GM18907 (cell line): ENCODE measurements at regions not wholly inside any gene's neighbourhood (a gene's known extent, or its start where the extent isn't known, plus 50 kb on each side); places are given as distances from the start of the nearest gene placed in this dataset.
"Not testable (repeated sequence)": the region's sequence is repeated elsewhere in the genome, so short reads cannot be mapped to it uniquely, and the experiment has no call there.

Experiments
- ATAC-seq: cut with Tn5 transposase; IDR thresholded peaks from one replicate; pipeline ENCODE4 v1.9.1; 2021; ENCODE audit warnings: mild to moderate bottlenecking, moderate library complexity; ENCODE audit not compliant: unreplicated experiment

GRCh38 chr7:6882321-6882721 lies 56.2 kb upstream of the CCZ1B start:
- not testable (repeated sequence) for ATAC-seq

GRCh38 chr7:6883756-6884155 lies 57.7 kb upstream of the CCZ1B start:
- not testable (repeated sequence) for ATAC-seq

GRCh38 chr7:6886198-6886597 lies 60.1 kb upstream of the CCZ1B start:
- ATAC-seq, result no peak

GRCh38 chr7:6888267-6889045 lies 62.4 kb upstream of the CCZ1B start:
- ATAC-seq, result not testable (repeated sequence)

- ATAC-seq, result no peak
Measured at GRCh38 chr7:6889252-6889812, 63.3 kb upstream of the CCZ1B start.

- not testable (repeated sequence) for ATAC-seq
Measured at GRCh38 chr7:6902097-6902518, 76.0 kb upstream of the CCZ1B start.

GRCh38 chr7:6903289-6903688 lies 77.2 kb upstream of the CCZ1B start:
- not testable (repeated sequence) for ATAC-seq

- ATAC-seq, result not testable (repeated sequence)
Measured at GRCh38 chr7:6903792-6904191, 77.7 kb upstream of the CCZ1B start.

- ATAC-seq, result no peak
Measured at GRCh38 chr7:6917258-6917657, 91.2 kb upstream of the CCZ1B start.

- not testable (repeated sequence) for ATAC-seq
Measured at GRCh38 chr7:6919169-6919568, 93.1 kb upstream of the CCZ1B start.

GRCh38 chr7:6924523-6924922 lies 98.4 kb upstream of the CCZ1B start:
- not testable (repeated sequence) for ATAC-seq

- not testable (repeated sequence) for ATAC-seq
Measured at GRCh38 chr7:6926193-6927174, 100.4 kb upstream of the CCZ1B start.

- ATAC-seq, result not testable (repeated sequence)
Measured at GRCh38 chr7:6927643-6928042, 101.6 kb upstream of the CCZ1B start.

- not testable (repeated sequence) for ATAC-seq
Measured at GRCh38 chr7:6929588-6929987, 103.5 kb upstream of the CCZ1B start.

GRCh38 chr7:6930081-6930635 lies 104.1 kb upstream of the CCZ1B start:
- not testable (repeated sequence) for ATAC-seq

- not testable (repeated sequence) for ATAC-seq
Measured at GRCh38 chr7:6930787-6931186, 104.7 kb upstream of the CCZ1B start.

GRCh38 chr7:6931456-6931855 lies 105.4 kb upstream of the CCZ1B start:
- ATAC-seq, result not testable (repeated sequence)

- ATAC-seq, result not testable (repeated sequence)
Measured at GRCh38 chr7:6933954-6934632, 108.0 kb upstream of the CCZ1B start.

- ATAC-seq, result no peak
Measured at GRCh38 chr7:6934981-6935380, 108.9 kb upstream of the CCZ1B start.

GRCh38 chr7:6936626-6937025 lies 110.6 kb upstream of the CCZ1B start:
- ATAC-seq, result not testable (repeated sequence)
